Esophagus (tissue), 2 donors: ENCODE measurements at regions not wholly inside any gene's neighbourhood (a gene's known extent, or its start where the extent isn't known, plus 50 kb on each side); places are given as distances from the start of the nearest gene placed in this dataset.
"Not testable (repeated sequence)": the region's sequence is repeated elsewhere in the genome, so short reads cannot be mapped to it uniquely, and the experiment has no call there.

ENCODE experiments used
- H3K27ac ChIP-seq, 2 donors: one replicate each; pipeline ENCODE4 v1.5.1; 2013; ENCODE audit warnings: low read depth in 2 of 2, mild to moderate bottlenecking in 2 of 2, inconsistent platforms in 1 of 2, low read length in 1 of 2, moderate library complexity in 1 of 2
- H3K27me3 ChIP-seq, 2 donors: one replicate each; pipeline ENCODE4 v1.6.1; 2013; ENCODE audit warnings: low read length in 2 of 2, control low read depth in 1 of 2, mild to moderate bottlenecking in 1 of 2; ENCODE audit not compliant: insufficient read depth in 2 of 2, control insufficient read depth in 1 of 2
- H3K36me3 ChIP-seq, 2 donors: one replicate each; pipeline ENCODE4 v1.6.1; 2013; ENCODE audit warnings: low read length in 1 of 2; ENCODE audit not compliant: control insufficient read depth in 2 of 2, insufficient read depth in 2 of 2
- H3K4me1 ChIP-seq, 2 donors: one replicate each; pipeline ENCODE4 v1.6.1; 2013; ENCODE audit warnings: low read length in 1 of 2; ENCODE audit not compliant: control insufficient read depth in 2 of 2, insufficient read depth in 2 of 2
- H3K4me3 ChIP-seq, 2 donors: one replicate each; pipeline ENCODE4 v1.5.1; 2013; ENCODE audit warnings: low read length in 2 of 2, mild to moderate bottlenecking in 2 of 2, low read depth in 1 of 2, moderate library complexity in 1 of 2
- H3K9me3 ChIP-seq, 2 donors: one replicate each; pipeline ENCODE4 v1.6.1; 2013; ENCODE audit warnings: mild to moderate bottlenecking in 2 of 2, low read depth in 1 of 2, low read length in 1 of 2, moderate library complexity in 1 of 2; ENCODE audit not compliant: control insufficient read depth in 2 of 2, insufficient read depth in 1 of 2
- WGBS, 2 donors: extraction: QIAGEN DNeasy Blood & Tissue Kit; methylation state at CpG; one replicate each; pipeline ENCODE4 v1.1.7; 2013; 5-methylcytosine and 5-hydroxymethylcytosine counted together
- donor health status: healthy with polysubstance abuse.
- donor health status: Bipolar disorder and iron deficiency.

DNA sequence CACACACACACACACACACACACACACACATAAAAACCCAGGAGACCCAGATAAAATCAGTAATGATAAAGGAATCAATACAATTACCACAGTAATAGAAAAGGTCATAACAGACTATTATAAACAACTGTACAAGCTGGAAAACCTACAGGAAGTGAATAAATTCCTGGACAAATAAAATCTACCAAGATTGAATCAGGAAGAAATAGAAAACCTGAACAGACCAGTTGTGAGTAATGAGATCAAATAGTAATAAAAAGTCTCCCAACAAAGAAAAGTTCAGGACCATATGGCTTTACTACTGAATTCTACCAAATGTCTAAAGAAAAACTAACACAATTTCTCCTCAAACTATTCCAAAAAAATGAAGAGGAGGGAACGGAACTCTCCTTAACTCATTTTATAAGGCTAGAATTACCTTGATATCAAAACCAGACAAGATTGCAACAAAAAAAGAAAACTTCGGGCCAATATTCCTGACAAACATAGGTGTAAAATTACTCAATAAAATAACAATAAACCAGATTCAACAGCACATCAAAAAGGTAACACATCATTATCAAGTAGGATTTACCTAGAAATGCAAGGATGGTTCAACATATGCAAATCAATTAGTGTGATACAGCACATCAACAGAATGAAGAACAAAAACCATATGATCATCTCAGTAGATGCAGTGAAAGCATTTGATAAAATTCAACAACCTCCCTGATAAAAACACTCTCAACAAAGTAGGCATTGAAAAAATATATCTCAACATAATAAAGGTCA, 325.2 kb upstream of the POU5F2 start:
- H3K4me3 ChIP-seq = no peak overlapping the region
- no peaks in the 10 kb centered on the region for H3K27me3 ChIP-seq
- 96 to 99% methylated on average over 2 of the region's 2 CpGs for WGBS, 2 donors
- H3K4me1 ChIP-seq = peaks cover 0 to 5% of the 10 kb centered on the region in 2 donors
- no peaks in the 10 kb centered on the region for H3K36me3 ChIP-seq
- H3K27ac ChIP-seq = no peak overlapping the region
- peaks cover 0 to 6% of the 10 kb centered on the region in 2 donors for H3K9me3 ChIP-seq

DNA sequence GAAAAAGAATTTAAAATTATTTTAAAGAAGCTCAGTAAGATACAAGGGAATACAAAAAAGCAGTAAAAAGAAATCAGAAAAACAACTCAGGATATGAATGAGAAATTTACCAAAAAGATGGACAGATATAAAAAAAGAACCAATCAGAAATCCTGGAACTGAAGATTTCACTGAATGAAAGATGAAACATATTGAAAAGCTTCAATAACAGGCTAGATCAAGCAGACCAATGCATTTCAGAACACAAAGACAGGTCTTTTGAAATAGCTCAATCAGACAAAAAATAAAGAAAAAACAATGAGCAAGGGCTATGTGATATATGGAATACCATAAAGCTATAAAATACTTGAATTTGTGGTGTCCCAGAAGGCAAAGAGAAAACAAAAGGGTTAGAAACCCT, 322.6 kb upstream of the POU5F2 start:
- Histone ChIP-seq H3K27ac (no peak overlapping the region), H3K9me3 (peaks cover 0 to 6% of the 10 kb centered on the region in 2 donors), H3K4me1 (peaks cover 0 to 5% of the 10 kb centered on the region in 2 donors), H3K36me3 (no peaks in the 10 kb centered on the region), H3K4me3 (no peak overlapping the region), H3K27me3 (no peaks in the 10 kb centered on the region)

DNA sequence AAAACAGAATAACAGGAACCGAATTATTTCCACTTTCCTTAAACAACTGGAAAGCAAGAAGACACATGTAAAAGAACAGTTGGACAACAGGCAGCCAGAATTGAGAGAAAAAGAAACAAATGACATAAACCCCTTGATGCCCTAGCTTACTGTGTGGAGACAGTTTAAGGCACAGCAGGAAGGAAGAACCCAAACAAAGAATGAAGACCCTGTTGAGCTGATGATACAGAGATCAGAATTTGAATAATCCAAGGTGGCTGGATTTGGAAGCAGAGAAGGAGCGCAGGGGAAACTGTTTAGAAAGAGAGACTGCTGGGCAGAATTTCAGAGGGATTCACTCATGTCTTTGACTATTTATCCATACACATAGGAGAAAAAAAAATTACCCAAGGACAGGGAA, 316.3 kb upstream of the POU5F2 start:
- H3K4me1 ChIP-seq = peaks cover 0 to 1% of the 10 kb centered on the region in 2 donors

DNA sequence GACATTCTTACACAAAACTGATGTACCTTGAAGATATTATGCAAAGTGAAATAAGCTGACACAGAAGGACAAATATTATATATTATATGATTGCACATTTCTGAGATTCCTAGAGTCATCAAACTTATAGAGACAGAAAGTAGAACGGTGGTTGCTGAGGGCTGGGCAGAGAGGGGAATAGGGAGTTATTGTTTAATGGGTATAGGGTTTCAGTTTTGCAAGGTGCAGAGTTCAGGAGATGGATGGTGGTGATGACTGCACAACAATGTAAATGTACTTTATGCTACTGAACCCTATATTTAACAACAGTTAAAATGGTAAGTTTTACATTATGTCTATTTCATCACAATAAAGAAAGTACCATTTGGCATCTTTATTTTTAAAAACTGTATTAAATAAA, 315.8 kb upstream of the POU5F2 start:
- no peaks in the 10 kb centered on the region for H3K9me3 ChIP-seq
- H3K27ac ChIP-seq = no peak overlapping the region
- H3K4me3 ChIP-seq = no peak overlapping the region
- whole genome bisulfite sequencing, 2 donors = 77 to 82% methylated on average over 1 of the region's 1 CpG
- no peaks in the 10 kb centered on the region for H3K4me1 ChIP-seq
- H3K36me3 ChIP-seq = no peaks in the 10 kb centered on the region
- H3K27me3 ChIP-seq = no peaks in the 10 kb centered on the region

More for the DNA sequence above, 316.3 kb upstream of the POU5F2 start:
- no peaks in the 10 kb centered on the region for H3K27me3 ChIP-seq
- H3K9me3 ChIP-seq = no peaks in the 10 kb centered on the region
- H3K4me3 ChIP-seq = no peak overlapping the region
- no peak overlapping the region for H3K27ac ChIP-seq
- 79 to 83% methylated on average over 2 of the region's 2 CpGs for WGBS, 2 donors
- H3K36me3 ChIP-seq = no peaks in the 10 kb centered on the region

DNA sequence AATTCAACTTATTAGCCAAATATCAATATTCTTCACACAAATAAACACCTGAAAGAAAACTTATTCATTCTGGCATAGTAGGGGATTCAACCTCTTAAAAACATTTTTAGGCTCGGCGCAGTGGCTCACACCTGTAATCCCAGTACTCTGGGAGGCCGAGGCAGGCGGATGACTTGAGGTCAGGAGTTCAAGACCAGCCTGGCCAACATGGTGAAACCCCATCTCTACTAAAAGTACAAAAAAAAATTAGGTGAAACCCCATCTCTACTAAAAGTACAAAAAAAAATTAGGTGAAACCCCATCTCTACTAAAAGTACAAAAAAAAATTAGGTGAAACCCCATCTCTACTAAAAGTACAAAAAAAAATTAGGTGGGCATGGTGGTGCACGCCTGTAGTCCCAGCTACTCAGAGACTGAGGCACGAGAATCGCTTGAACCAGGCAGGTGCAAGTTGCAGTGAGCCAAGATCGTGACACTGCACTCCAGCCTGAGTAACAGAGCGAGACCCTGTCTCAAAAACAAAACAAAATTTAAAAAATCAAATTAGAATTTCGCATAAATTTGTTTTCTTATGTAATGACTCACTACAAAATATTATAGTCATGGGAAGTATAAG, 308.0 kb upstream of the POU5F2 start:
- 93 to 94% methylated on average over 10 of the region's 10 CpGs for WGBS, 2 donors
- H3K4me3 ChIP-seq, H3K36me3 ChIP-seq, H3K27me3 ChIP-seq, H3K27ac ChIP-seq, H3K4me1 ChIP-seq, H3K9me3 ChIP-seq: not testable (repeated sequence)

DNA sequence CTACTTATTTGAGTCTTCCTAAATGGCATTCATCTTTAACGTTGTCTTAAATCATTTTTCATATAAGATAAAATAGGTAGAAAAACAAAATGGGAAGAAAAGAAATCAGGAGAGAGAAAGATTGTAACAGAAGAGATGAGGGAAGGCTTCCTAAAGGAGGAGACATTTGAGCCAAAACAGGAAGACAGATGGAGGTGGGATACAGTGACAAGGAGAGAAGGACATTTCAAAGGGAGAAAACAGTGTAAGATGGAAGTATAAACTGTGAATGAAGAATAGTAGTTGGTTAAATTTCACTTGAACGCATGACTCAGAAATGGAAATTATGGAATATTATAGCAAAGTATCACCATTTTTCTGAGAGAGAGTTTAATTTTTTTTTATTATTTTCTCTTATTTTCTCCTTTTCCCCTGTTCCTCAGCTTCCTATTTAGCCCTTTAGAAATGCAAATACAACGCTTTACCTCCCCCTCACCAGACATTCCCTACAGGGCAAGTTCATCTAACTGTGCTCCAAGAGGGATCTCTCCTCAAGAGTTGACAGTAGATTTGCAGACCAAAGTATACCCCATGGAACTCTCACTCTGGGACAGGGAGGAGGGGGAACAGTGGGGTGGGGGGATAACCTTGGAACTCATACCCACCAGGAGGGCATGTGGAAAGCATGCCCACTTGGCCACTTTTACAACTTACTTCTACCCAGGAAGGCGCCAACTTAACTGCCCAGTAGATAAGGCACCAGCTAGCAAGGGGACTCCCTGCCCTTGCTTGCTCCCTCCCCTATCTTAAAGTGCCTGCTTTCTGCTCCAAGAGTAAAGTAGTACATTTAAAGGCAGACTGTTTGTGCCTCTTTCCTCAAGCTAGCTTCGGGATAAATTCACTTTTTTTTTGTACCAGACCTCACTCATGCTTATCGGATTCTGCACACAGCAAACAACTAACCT, 304.7 kb upstream of the POU5F2 start:
- WGBS, 2 donors = 91 to 95% methylated on average over 6 of the region's 6 CpGs
- H3K27me3 ChIP-seq = no peaks in the 10 kb centered on the region

DNA sequence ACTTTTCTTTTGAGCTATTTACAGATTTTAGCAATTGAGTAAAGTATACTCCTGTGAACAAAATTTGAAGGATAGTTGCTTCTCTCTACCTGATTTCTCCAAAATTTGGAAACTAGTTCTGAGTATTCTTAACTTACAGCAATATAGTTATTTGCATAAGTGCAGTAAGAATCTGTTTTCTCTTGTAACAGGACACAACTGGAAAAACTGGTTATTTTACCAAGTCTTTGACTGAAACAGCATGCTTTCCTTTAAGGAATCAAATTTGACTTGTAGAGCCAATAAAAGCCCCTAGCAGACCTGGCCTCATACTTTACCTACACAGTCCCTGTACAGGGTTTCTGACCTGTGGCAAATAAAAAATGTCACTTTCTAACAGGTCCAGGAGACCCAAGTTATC, 301.9 kb upstream of the POU5F2 start:
- no peak overlapping the region for H3K4me3 ChIP-seq
- no peaks in the 10 kb centered on the region for H3K36me3 ChIP-seq
- H3K4me1 ChIP-seq = no peaks in the 10 kb centered on the region
- H3K27me3 ChIP-seq = no peaks in the 10 kb centered on the region
- no peak overlapping the region for H3K27ac ChIP-seq
- no peaks in the 10 kb centered on the region for H3K9me3 ChIP-seq

More for the DNA sequence above, 304.7 kb upstream of the POU5F2 start:
- H3K36me3 ChIP-seq = peaks cover 0 to 2% of the 10 kb centered on the region in 2 donors
- no peaks in the 10 kb centered on the region for H3K9me3 ChIP-seq
- H3K27ac ChIP-seq = no peak overlapping the region
- no peaks in the 10 kb centered on the region for H3K4me1 ChIP-seq
- H3K4me3 ChIP-seq = no peak overlapping the region

DNA sequence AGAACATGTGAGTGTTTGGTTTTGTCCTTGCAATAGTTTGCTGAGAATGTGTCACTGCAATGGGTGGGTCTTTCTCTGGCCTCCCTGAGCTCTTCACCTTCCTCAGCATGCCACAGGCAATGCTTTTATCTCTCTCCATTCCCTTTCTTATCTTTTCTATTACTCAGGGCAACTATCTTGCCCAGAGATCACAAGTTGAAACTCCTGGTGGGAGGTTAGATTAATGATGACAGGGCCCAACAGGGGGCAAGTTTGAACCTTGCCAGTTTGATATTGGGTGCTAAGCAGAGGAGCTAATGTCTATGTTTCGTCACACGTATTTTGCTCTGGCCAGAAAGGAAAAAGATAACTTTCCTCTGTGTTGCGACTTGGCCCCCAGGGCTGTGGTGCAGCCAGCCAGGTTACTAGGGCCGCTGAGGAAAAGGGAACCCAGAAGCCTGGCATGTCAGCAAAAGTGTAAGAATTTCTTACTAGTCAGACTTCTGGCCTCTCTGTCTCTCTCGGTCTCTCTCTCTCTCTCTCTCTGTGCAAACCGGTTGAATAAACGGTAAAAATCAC, 299.3 kb upstream of the POU5F2 start:
- H3K27ac ChIP-seq = no peak overlapping the region
- no peaks in the 10 kb centered on the region for H3K36me3 ChIP-seq
- no peak overlapping the region for H3K4me3 ChIP-seq
- H3K4me1 ChIP-seq = no peaks in the 10 kb centered on the region
- H3K9me3 ChIP-seq = no peaks in the 10 kb centered on the region
- WGBS, 2 donors = 87 to 91% methylated on average over 7 of the region's 7 CpGs
- H3K27me3 ChIP-seq = no peaks in the 10 kb centered on the region

DNA sequence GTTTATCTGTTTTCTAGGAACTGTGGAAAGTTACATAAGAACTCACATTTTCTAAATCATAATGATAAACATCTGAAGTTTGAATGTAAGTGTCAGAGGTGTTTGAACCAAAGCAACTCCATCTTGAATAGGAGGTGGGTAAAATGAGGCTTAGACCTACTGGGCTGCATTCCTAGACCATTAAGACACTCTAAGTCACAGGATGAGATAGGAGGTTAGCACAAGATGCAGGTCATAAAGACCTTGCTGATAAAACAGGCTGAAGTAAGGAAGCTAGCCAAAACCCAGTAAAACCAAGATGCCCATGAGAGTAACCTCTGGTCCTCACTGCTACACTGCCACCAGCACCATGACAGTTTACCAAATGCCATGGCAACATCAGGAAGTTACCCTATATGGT, 297.7 kb upstream of the POU5F2 start:
- Histone ChIP-seq H3K4me1 (no peaks in the 10 kb centered on the region), H3K36me3 (no peaks in the 10 kb centered on the region), H3K9me3 (no peaks in the 10 kb centered on the region), H3K4me3 (no peak overlapping the region), H3K27ac (no peak overlapping the region), H3K27me3 (no peaks in the 10 kb centered on the region)
